CD4-positive, alpha-beta memory T cell (primary cell): ENCODE measurements at regions not wholly inside any gene's neighbourhood (a gene's known extent, or its start where the extent isn't known, plus 50 kb on each side); places are given as distances from the start of the nearest gene placed in this dataset.

Experiments used
- CTCF ChIA-PET: fragments of 350-600 bp; sonication (Branson Sonifier 250); formaldehyde crosslinking; loops from one replicate; lab custom pipeline; 2021; ENCODE audit warnings: inconsistent platforms; ENCODE audit not compliant: partially characterized antibody; lab: Charles Lee
- POLR2A ChIA-PET: fragments of 350-600 bp; sonication (Branson Sonifier 250); formaldehyde crosslinking; loops from one replicate; lab custom pipeline; 2021; ENCODE audit not compliant: partially characterized antibody; lab: Charles Lee
- DNase-seq, 5 donors: peaks; one replicate each; pipeline versions ENCODE4 v3.0.0 to v3.0.0-alpha.2; 2020 to 2022; ENCODE audit warnings: mixed read lengths in 1 of 5
- H3K27ac ChIP-seq: one replicate; pipeline ENCODE4 v1.7.0; 2013; ENCODE audit warnings: low read depth, low read length
- H3K27me3 ChIP-seq: 2 replicates; pipeline ENCODE4 v1.7.0; 2013; ENCODE audit warnings: mild to moderate bottlenecking, low read length, moderate library complexity; ENCODE audit not compliant: insufficient read depth
- H3K36me3 ChIP-seq: 2 replicates; pipeline ENCODE4 v1.7.0; 2013; ENCODE audit warnings: mild to moderate bottlenecking, low read length, moderate library complexity; ENCODE audit not compliant: insufficient read depth
- H3K4me1 ChIP-seq: 2 replicates; pipeline ENCODE4 v1.7.0; 2013; ENCODE audit warnings: mild to moderate bottlenecking, low read length, moderate library complexity; ENCODE audit not compliant: insufficient read depth
- H3K4me3 ChIP-seq, 2 donors: one replicate each; pipeline ENCODE4 v1.7.0; 2013; ENCODE audit warnings: low read length in 2 of 2, mild to moderate bottlenecking in 1 of 2
- H3K9me3 ChIP-seq, 2 donors: one replicate each; pipeline ENCODE4 v1.7.0; 2013; ENCODE audit warnings: low read length in 2 of 2, control low read depth in 1 of 2; ENCODE audit not compliant: control insufficient read depth in 1 of 2
- H3K27ac Mint-ChIP-seq, 7 donors: one replicate each; pipeline ENCODE4 v1.8.0; 2020 to 2021; ENCODE audit warnings: mixed read lengths in 7 of 7, mild to moderate bottlenecking in 6 of 7, inconsistent platforms in 3 of 7, moderate library complexity in 3 of 7
- H3K27me3 Mint-ChIP-seq, 2 donors: one replicate each; pipeline ENCODE4 v1.8.0; 2020 to 2021; ENCODE audit warnings: mixed read lengths in 2 of 2
- H3K36me3 Mint-ChIP-seq, 2 donors: one replicate each; pipeline ENCODE4 v1.8.0; 2020 to 2021; ENCODE audit warnings: mixed read lengths in 2 of 2, inconsistent platforms in 1 of 2, mild to moderate bottlenecking in 1 of 2
- H3K4me1 Mint-ChIP-seq, 4 donors: one replicate each; pipeline ENCODE4 v1.8.0; 2020 to 2021; ENCODE audit warnings: mixed read lengths in 4 of 4, mild to moderate bottlenecking in 1 of 4
- H3K4me3 Mint-ChIP-seq, 8 donors: one replicate each; pipeline ENCODE4 v1.8.0; 2020 to 2021; ENCODE audit warnings: mixed read lengths in 8 of 8, mild to moderate bottlenecking in 7 of 8, moderate library complexity in 6 of 8, inconsistent platforms in 3 of 8
- H3K9me3 Mint-ChIP-seq, 8 donors: one replicate each; pipeline ENCODE4 v1.8.0; 2020 to 2021; ENCODE audit warnings: mixed read lengths in 8 of 8, mild to moderate bottlenecking in 5 of 8, inconsistent platforms in 3 of 8, moderate library complexity in 1 of 8
- intact Hi-C: fragments of 100-400 bp; cut with micrococcal nuclease; formaldehyde crosslinking; loops from one replicate; pipeline ENCODE4 v1.15.1; 2023

- Mint-ChIP-seq H3K4me1 (peaks cover 0 to 4% (median 2%) of the 10 kb centered on the region in 4 donors), H3K9me3 (peaks cover 0 to 2% (median 0%) of the 10 kb centered on the region in 8 donors), H3K4me3 (no peak overlapping the region), H3K27ac (no peak overlapping the region), H3K36me3 (no peaks in the 10 kb centered on the region), H3K27me3 (peaks cover 0 to 1% of the 10 kb centered on the region in 2 donors)
- Histone ChIP-seq H3K9me3 (no peaks in the 10 kb centered on the region), H3K36me3 (no peaks in the 10 kb centered on the region), H3K27ac (no peak overlapping the region), H3K4me1 (no peaks in the 10 kb centered on the region), H3K4me3 (no peak overlapping the region), H3K27me3 (no peaks in the 10 kb centered on the region)
- intact Hi-C loops = no loop called here
- CTCF ChIA-PET = no interaction called here
- no peak for DNase-seq
- POLR2A ChIA-PET = no interaction called here
Observed at GRCh38 chr22:49483281-49483870, 344.3 kb downstream of the BRD1 start.

GRCh38 chr22:49482811-49483210, 344.9 kb downstream of the BRD1 start:
- Histone ChIP-seq H3K36me3 (no peaks in the 10 kb centered on the region), H3K27me3 (no peaks in the 10 kb centered on the region), H3K4me3 (no peak overlapping the region), H3K27ac (no peak overlapping the region), H3K9me3 (no peaks in the 10 kb centered on the region), H3K4me1 (no peaks in the 10 kb centered on the region)
- intact Hi-C loops = no loop called here
- Mint-ChIP-seq H3K4me3 (no peak overlapping the region), H3K9me3 (peaks cover 0 to 3% (median 0%) of the 10 kb centered on the region in 8 donors), H3K4me1 (peaks cover 0 to 4% (median 2%) of the 10 kb centered on the region in 4 donors), H3K27me3 (peaks cover 0 to 1% of the 10 kb centered on the region in 2 donors), H3K27ac (no peak overlapping the region), H3K36me3 (no peaks in the 10 kb centered on the region)
- CTCF ChIA-PET = no interaction called here
- no peak for DNase-seq
- POLR2A ChIA-PET = no interaction called here

GRCh38 chr22:49481659-49482399, 345.8 kb downstream of the BRD1 start:
- Histone ChIP-seq H3K4me3 (no peak overlapping the region), H3K27ac (no peak overlapping the region), H3K27me3 (no peaks in the 10 kb centered on the region), H3K9me3 (no peaks in the 10 kb centered on the region), H3K4me1 (no peaks in the 10 kb centered on the region), H3K36me3 (no peaks in the 10 kb centered on the region)
- CTCF ChIA-PET = no interaction called here
- Mint-ChIP-seq H3K27ac (no peak overlapping the region), H3K36me3 (peaks cover 0 to 4% of the 10 kb centered on the region in 2 donors), H3K4me1 (peaks cover 0 to 6% (median 2%) of the 10 kb centered on the region in 4 donors), H3K9me3 (peaks cover 0 to 3% (median under 1%) of the 10 kb centered on the region in 8 donors), H3K27me3 (no peaks in the 10 kb centered on the region), H3K4me3 (peak overlapping the region in 1 of 8 donors; percentile 25)
- DNase-seq = no peak
- intact Hi-C loops = no loop called here
- POLR2A ChIA-PET = no interaction called here

DNA sequence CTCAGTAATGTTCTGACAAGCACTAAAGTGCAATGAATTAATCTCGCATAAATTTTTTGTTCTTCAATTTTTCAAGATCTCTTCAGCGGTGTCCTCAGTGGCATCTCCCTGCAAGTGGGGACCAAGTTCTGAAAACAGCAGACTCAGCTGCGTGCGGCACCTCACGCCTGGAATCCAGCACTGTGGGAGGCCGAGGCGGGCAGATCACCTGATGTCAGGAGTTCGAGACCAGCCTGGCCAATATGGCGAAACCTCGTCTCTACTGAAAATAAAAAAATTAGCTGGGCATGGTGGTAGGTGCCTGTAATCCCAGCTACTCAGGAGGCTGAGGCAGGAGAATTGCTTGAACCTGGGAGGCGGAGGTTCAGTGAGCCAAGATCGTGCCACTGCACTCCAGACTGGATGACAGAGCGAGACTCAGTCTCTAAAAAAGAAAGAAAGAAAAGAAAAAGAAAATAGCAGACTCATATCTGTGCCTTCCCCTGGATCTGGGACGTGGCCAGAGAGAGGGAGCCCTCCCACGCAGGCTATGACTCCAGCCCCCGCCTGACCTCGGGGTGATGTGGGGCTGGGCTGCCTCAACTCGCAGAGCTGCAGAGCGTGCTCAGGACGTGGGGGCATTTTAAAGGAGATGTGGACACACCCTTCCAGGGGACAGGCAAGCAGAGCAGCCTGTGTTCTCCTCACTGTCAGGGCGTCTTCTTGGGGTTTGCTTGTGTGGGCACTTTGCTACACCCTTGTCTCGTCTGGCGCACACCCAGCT, 346.6 kb downstream of the BRD1 start:
- no peaks in the 10 kb centered on the region for H3K36me3 ChIP-seq
- Mint-ChIP-seq H3K9me3 (peaks cover 0 to 10% (median 4%) of the 10 kb centered on the region in 8 donors), H3K36me3 (peaks cover 0 to 9% of the 10 kb centered on the region in 2 donors), H3K27me3 (no peaks in the 10 kb centered on the region), H3K4me3 (peak overlapping the region in 1 of 8 donors; percentile 25), H3K4me1 (peaks cover 0 to 6% (median 2%) of the 10 kb centered on the region in 4 donors), H3K27ac (peak overlapping the region in 1 of 7 donors; percentile 59)
- ChIA-PET POLR2A (no interaction called here), CTCF (no interaction called here)
- no peaks in the 10 kb centered on the region for H3K9me3 ChIP-seq
- H3K27ac ChIP-seq = no peak overlapping the region
- no peaks in the 10 kb centered on the region for H3K4me1 ChIP-seq
- intact Hi-C loops = no loop called here
- DNase-seq = no peak
- no peaks in the 10 kb centered on the region for H3K27me3 ChIP-seq
- no peak overlapping the region for H3K4me3 ChIP-seq

GRCh38 chr22:49480331-49480730, 347.3 kb downstream of the BRD1 start:
- H3K4me1 Mint-ChIP-seq = peaks cover 0 to 6% (median 2%) of the 10 kb centered on the region in 4 donors
- DNase-seq = no peak
- H3K36me3 Mint-ChIP-seq = peaks cover 0 to 9% of the 10 kb centered on the region in 2 donors
- no peaks in the 10 kb centered on the region for H3K4me1 ChIP-seq
- no peaks in the 10 kb centered on the region for H3K27me3 Mint-ChIP-seq
- H3K27ac Mint-ChIP-seq = no peak overlapping the region
- no peak overlapping the region for H3K27ac ChIP-seq
- H3K27me3 ChIP-seq = no peaks in the 10 kb centered on the region
- H3K4me3 ChIP-seq = no peak overlapping the region
- H3K4me3 Mint-ChIP-seq = no peak overlapping the region
- H3K36me3 ChIP-seq = no peaks in the 10 kb centered on the region
- intact Hi-C loops = no loop called here
- no peaks in the 10 kb centered on the region for H3K9me3 ChIP-seq
- POLR2A ChIA-PET = no interaction called here
- CTCF ChIA-PET = no interaction called here
- H3K9me3 Mint-ChIP-seq = peaks cover 0 to 11% (median 4%) of the 10 kb centered on the region in 8 donors

DNA sequence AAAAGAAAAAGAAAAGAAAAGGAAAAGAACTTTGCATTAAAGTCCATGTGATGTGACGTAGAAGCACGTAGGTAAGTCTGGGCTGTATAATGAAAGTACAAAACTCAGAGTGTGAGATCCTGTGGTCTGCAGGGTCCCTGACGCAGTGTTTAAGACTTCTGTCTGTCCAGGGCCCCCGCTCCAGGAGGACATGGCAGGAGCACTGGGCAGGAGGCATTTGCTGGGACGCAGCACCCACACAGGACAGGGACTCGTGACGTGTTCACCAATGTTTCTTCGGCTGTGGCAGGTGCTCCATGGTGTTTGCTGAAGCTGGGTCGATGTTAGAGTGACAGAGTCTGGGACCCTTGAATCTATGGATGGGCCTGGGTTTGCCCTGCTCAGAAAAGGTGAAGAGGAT, 348.1 kb downstream of the BRD1 start:
- POLR2A ChIA-PET = no interaction called here
- no peak overlapping the region for H3K4me3 ChIP-seq
- no peaks in the 10 kb centered on the region for H3K27me3 Mint-ChIP-seq

GRCh38 chr22:49476800-49477400, 350.8 kb downstream of the BRD1 start:
- H3K27ac Mint-ChIP-seq = no peak overlapping the region

More for the DNA sequence above, 348.1 kb downstream of the BRD1 start:
- intact Hi-C loops = no loop called here
- DNase-seq = no peak
- Histone ChIP-seq H3K27ac (no peak overlapping the region), H3K27me3 (no peaks in the 10 kb centered on the region), H3K9me3 (no peaks in the 10 kb centered on the region), H3K4me1 (no peaks in the 10 kb centered on the region), H3K36me3 (no peaks in the 10 kb centered on the region)
- Mint-ChIP-seq H3K9me3 (peaks cover 0 to 11% (median 4%) of the 10 kb centered on the region in 8 donors), H3K4me3 (no peak overlapping the region), H3K4me1 (peaks cover 0 to 5% (median 2%) of the 10 kb centered on the region in 4 donors), H3K36me3 (peaks cover 0 to 9% of the 10 kb centered on the region in 2 donors), H3K27ac (no peak overlapping the region)
- CTCF ChIA-PET = no interaction called here

More at GRCh38 chr22:49476800-49477400, 350.8 kb downstream of the BRD1 start:
- no peaks in the 10 kb centered on the region for H3K4me1 ChIP-seq
- Mint-ChIP-seq H3K27me3 (no peaks in the 10 kb centered on the region), H3K9me3 (peaks cover 0 to 11% (median 4%) of the 10 kb centered on the region in 8 donors), H3K36me3 (peaks cover 0 to 9% of the 10 kb centered on the region in 2 donors), H3K4me1 (peaks cover 0 to 4% (median 1%) of the 10 kb centered on the region in 4 donors), H3K4me3 (no peak overlapping the region)
- no peak for DNase-seq
- no peaks in the 10 kb centered on the region for H3K9me3 ChIP-seq
- H3K27ac ChIP-seq = no peak overlapping the region
- intact Hi-C loops = no loop called here
- POLR2A ChIA-PET = no interaction called here
- CTCF ChIA-PET = no interaction called here
- H3K27me3 ChIP-seq = no peaks in the 10 kb centered on the region
- H3K36me3 ChIP-seq = no peaks in the 10 kb centered on the region
- no peak overlapping the region for H3K4me3 ChIP-seq
